IMR-90 (cell line): ENCODE measurements at regions not wholly inside any gene's neighbourhood (a gene's known extent, or its start where the extent isn't known, plus 50 kb on each side); places are given as distances from the start of the nearest gene placed in this dataset.
A peak's percentile ranks its signal among the peaks of the same experiment; 100 is the strongest.

Experiments
- ATAC-seq: fragments of 200-7000 bp; cut with Tn5 transposase; 2 replicates; pipeline ENCODE4 v1.9.1; 2020; ENCODE audit warnings: low read depth, mild to moderate bottlenecking, moderate library complexity
- BruUV-seq: library from RNA; stranded (reverse); fragments of 400-500 nt; replicated peaks from 2 replicates; lab custom pipeline; 2021; lab: Mats Ljungman, UMichigan
- CTCF ChIA-PET: fragments of 300-600 bp; formaldehyde crosslinking; extraction: SDS; loops from one replicate; lab custom pipeline; 2021; ENCODE audit warnings: antibody characterized with exemption; lab: Yijun Ruan, JAX
- POLR2A ChIA-PET: fragments of 300-600 bp; sonication (Branson Sonifier 250); formaldehyde crosslinking; loops from one replicate; lab custom pipeline; 2022; ENCODE audit warnings: antibody characterized with exemption; ENCODE audit not compliant: unreplicated experiment; lab: Charles Lee
- DNase-seq: peaks from one replicate; pipeline ENCODE4 v3.0.0; 2013
- H2AFZ ChIP-seq: replicated peaks from 2 replicates; pipeline ENCODE3; 2013; ENCODE audit warnings: low read length, mild to moderate bottlenecking; ENCODE audit not compliant: poor library complexity
- H2AK5ac ChIP-seq: 2 replicates; pipeline ENCODE4 v1.6.1; 2013; ENCODE audit warnings: low read depth, low read length, inconsistent platforms
- H2AK9ac ChIP-seq: replicated peaks from 2 replicates; pipeline ENCODE3; 2013; ENCODE audit warnings: mild to moderate bottlenecking, low read depth, low read length, moderate library complexity; ENCODE audit not compliant: poor library complexity
- H2BK120ac ChIP-seq: 2 replicates; pipeline ENCODE4 v1.6.1; 2013; ENCODE audit warnings: low read depth, low read length, inconsistent platforms
- H2BK15ac ChIP-seq: 3 replicates; pipeline ENCODE4 v1.6.1; 2013; ENCODE audit warnings: low read depth, low read length, inconsistent platforms
- H2BK20ac ChIP-seq: 2 replicates; pipeline ENCODE4 v1.6.1; 2013; ENCODE audit warnings: low read depth, mild to moderate bottlenecking, inconsistent platforms, low read length, moderate library complexity
- H2BK5ac ChIP-seq: 2 replicates; pipeline ENCODE4 v1.6.1; 2013; ENCODE audit warnings: mild to moderate bottlenecking, low read depth, low read length, inconsistent platforms; ENCODE audit not compliant: poor library complexity, severe bottlenecking
- H3K14ac ChIP-seq: replicated peaks from 2 replicates; pipeline ENCODE4 v1.6.1; 2013; ENCODE audit warnings: low read depth, low read length, inconsistent platforms
- H3K18ac ChIP-seq: 2 replicates; pipeline ENCODE4 v1.6.1; 2013; ENCODE audit warnings: low read depth, low read length, control low read depth
- H3K23ac ChIP-seq: 2 replicates; pipeline ENCODE4 v1.6.1; 2013; ENCODE audit warnings: low read depth, low read length, inconsistent platforms
- H3K27ac ChIP-seq: 2 replicates; pipeline ENCODE4 v1.5.1; 2013; ENCODE audit warnings: mild to moderate bottlenecking, control low read depth, low read length; ENCODE audit not compliant: insufficient read depth
- H3K27me3 ChIP-seq: 2 replicates; pipeline ENCODE4 v1.6.1; 2013; ENCODE audit warnings: low read length; ENCODE audit not compliant: control insufficient read depth, insufficient read depth
- H3K36me3 ChIP-seq: 2 replicates; pipeline ENCODE4 v1.6.1; 2013; ENCODE audit warnings: low read length, mixed read lengths; ENCODE audit not compliant: control insufficient read depth, insufficient read depth
- H3K4ac ChIP-seq: 2 replicates; pipeline ENCODE4 v1.6.1; 2013; ENCODE audit warnings: low read depth, low read length, inconsistent platforms
- H3K4me1 ChIP-seq: 2 replicates; pipeline ENCODE4 v1.6.1; 2013; ENCODE audit warnings: low read length, mixed read lengths; ENCODE audit not compliant: control insufficient read depth, insufficient read depth
- H3K4me2 ChIP-seq: 2 replicates; pipeline ENCODE4 v1.6.1; 2013; ENCODE audit warnings: low read depth, mild to moderate bottlenecking, control low read depth, low read length, moderate library complexity
- H3K4me3 ChIP-seq: 2 replicates; pipeline ENCODE4 v1.5.1; 2013; ENCODE audit warnings: low read depth, mild to moderate bottlenecking, control low read depth, low read length, moderate library complexity; ENCODE audit not compliant: insufficient read depth
- H3K56ac ChIP-seq: 2 replicates; pipeline ENCODE4 v1.6.1; 2013; ENCODE audit warnings: low read length, inconsistent platforms; ENCODE audit not compliant: insufficient read depth; ENCODE audit errors: extremely low read depth
- H3K79me1 ChIP-seq, 2 experiments: 2 replicates each; pipeline ENCODE4 v1.6.1; 2013; ENCODE audit warnings: low read length in 2 of 2, inconsistent platforms in 1 of 2, low read depth in 1 of 2
- H3K9ac ChIP-seq: 2 replicates; pipeline ENCODE4 v1.6.1; 2013; ENCODE audit warnings: low read depth, low read length, control low read depth
- H3K9me1 ChIP-seq: 2 replicates; pipeline ENCODE4 v1.6.1; 2013; ENCODE audit warnings: low read length, inconsistent platforms; ENCODE audit not compliant: insufficient read depth
- H3K9me3 ChIP-seq: 2 replicates; pipeline ENCODE4 v1.6.1; 2013; ENCODE audit warnings: low read length; ENCODE audit not compliant: control insufficient read depth, insufficient read depth
- H4K20me1 ChIP-seq: 2 replicates; pipeline ENCODE4 v1.6.1; 2013; ENCODE audit warnings: low read length, inconsistent platforms; ENCODE audit not compliant: insufficient read depth
- H4K5ac ChIP-seq: 2 replicates; pipeline ENCODE4 v1.6.1; 2013; ENCODE audit warnings: mild to moderate bottlenecking, low read depth, low read length, control low read depth
- H4K8ac ChIP-seq, 2 experiments: 2 replicates each; pipeline ENCODE4 v1.6.1; 2013; ENCODE audit warnings: low read depth in 2 of 2, low read length in 2 of 2, control low read depth in 1 of 2, inconsistent platforms in 1 of 2
- H4K91ac ChIP-seq: 2 replicates; pipeline ENCODE4 v1.6.1; 2013; ENCODE audit warnings: low read depth, low read length, inconsistent platforms; ENCODE audit not compliant: insufficient read depth
- BHLHE40 ChIP-seq: fragments of 150-350 bp; IDR thresholded peaks from 2 replicates; pipeline ENCODE4 v1.6.1; 2016; ENCODE audit warnings: mild to moderate bottlenecking, low read depth, low read length
- POLR2A ChIP-seq: IDR thresholded peaks from 2 replicates; pipeline ENCODE4 v1.6.1; 2012; ENCODE audit warnings: mild to moderate bottlenecking, low read depth, low read length
- SMC3 ChIP-seq: fragments of 150-350 bp; IDR thresholded peaks from 2 replicates; pipeline ENCODE4 v1.6.1; 2016; ENCODE audit warnings: low read depth, mild to moderate bottlenecking, antibody characterized with exemption, low read length, moderate library complexity
- WGBS, 2 experiments: methylation state at CpG; one replicate each; pipeline versions ENCODE4 v1.1.5 to v1.1.7; 2013; ENCODE audit warnings: missing lambda C conversion rate in 2 of 2; ENCODE audit not compliant: insufficient read length in 1 of 2; ENCODE audit errors: extremely low coverage in 2 of 2; 5-methylcytosine and 5-hydroxymethylcytosine counted together
- dilution Hi-C: fragments of 300-500 bp; cut with HindIII; formaldehyde crosslinking; loops from one replicate; pipeline ENCODE4 v1.14.3; 2018; ENCODE audit warnings: low sequenced_read_pairs; ENCODE audit not compliant: unreplicated experiment
- in situ Hi-C: fragments of 300-500 bp; cut with MboI; formaldehyde crosslinking; loops from 3 replicates; pipeline ENCODE4 v1.14.3; 2019; ENCODE audit warnings: low sequenced_read_pairs, inconsistent platforms, mixed read lengths
- intact Hi-C: fragments of 100-400 bp; cut with micrococcal nuclease; formaldehyde crosslinking; loops from 2 replicates; pipeline ENCODE4 v1.10.0; 2022

DNA sequence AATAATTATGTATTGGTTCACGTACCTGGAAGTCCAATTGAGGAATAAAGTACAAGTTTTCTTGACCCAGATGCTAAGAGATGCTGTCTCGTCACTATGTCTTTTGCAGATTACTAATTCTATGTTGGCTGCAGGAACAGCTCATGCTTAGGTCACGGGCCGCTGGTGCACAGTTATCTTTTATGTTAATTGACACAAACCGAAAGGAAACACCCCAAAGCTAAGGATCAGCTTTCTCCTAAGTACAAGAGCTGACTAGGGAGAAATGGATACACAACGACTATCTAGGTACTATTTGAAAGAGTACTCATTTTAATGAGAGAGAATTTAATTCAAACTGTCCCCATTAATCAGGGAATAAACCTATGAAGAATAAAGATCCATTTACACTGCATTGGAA, 217.7 kb upstream of the SLC35G4 start:
- in situ Hi-C loops (no loop called here), intact Hi-C loops (no loop called here), dilution Hi-C loops (no loop called here)
- no peak overlapping the region for H3K56ac ChIP-seq
- ChIA-PET POLR2A (no interaction called here), CTCF (interaction anchor here (1.2 kb wide), 1 partner anchor 14 kb away, joined by 3 read pairs; no protein-coding TSS in a partner anchor)
- H2BK20ac ChIP-seq, result no peak overlapping the region
- H3K36me3 ChIP-seq, result no peaks in the 10 kb centered on the region
- H3K27me3 ChIP-seq, result no peaks in the 10 kb centered on the region
- no peak overlapping the region for H3K18ac ChIP-seq
- H4K20me1 ChIP-seq, result no peaks in the 10 kb centered on the region
- H2BK15ac ChIP-seq, result no peak overlapping the region
- no peak overlapping the region for H4K5ac ChIP-seq
- no peaks in the 10 kb centered on the region for H3K79me1 ChIP-seq
- ATAC-seq, result no peak; the same call in 1 of the 2 replicates
- no peak overlapping the region for H2AFZ ChIP-seq
- no peaks in the 10 kb centered on the region for H3K4me1 ChIP-seq
- no peak overlapping the region for H3K9ac ChIP-seq
- no peak overlapping the region for H2AK9ac ChIP-seq
- H2AK5ac ChIP-seq, result no peak overlapping the region
- DNase-seq, result peak; percentile 37
- no peak overlapping the region for H2BK120ac ChIP-seq
- no peak overlapping the region for H2BK5ac ChIP-seq
- no peaks in the 10 kb centered on the region for H3K9me1 ChIP-seq
- no peak overlapping the region for H4K91ac ChIP-seq
- H3K4me3 ChIP-seq, result no peak overlapping the region
- H3K14ac ChIP-seq, result no peak overlapping the region
- 80% methylated on average over 1 of the region's 6 CpGs; no CpG with 5 or more reads in 1 of the 2 experiments for WGBS, 2 experiments
- H4K8ac ChIP-seq, result no peak overlapping the region
- no peak overlapping the region for H3K4ac ChIP-seq
- TF ChIP-seq SMC3 (no peak), POLR2A (no peak), BHLHE40 (peak; percentile 21; the same call in 1 of the 2 replicates)
- H3K23ac ChIP-seq, result no peak overlapping the region
- no peaks in the 10 kb centered on the region for H3K9me3 ChIP-seq
- no TSS peak for BruUV-seq
- H3K27ac ChIP-seq, result no peak overlapping the region
- H3K4me2 ChIP-seq, result no peak overlapping the region
